ENCODE measurements at regions not wholly inside any gene's neighbourhood (a gene's known extent, or its start where the extent isn't known, plus 50 kb on each side); places are given as distances from the start of the nearest gene placed in this dataset.

GRCh38 chr11:123308077-123308476, 113.0 kb upstream of the CLMP start:
- Mint-ChIP-seq H3K36me3 (ENCODE audit: insufficient read depth) (no peaks in the 10 kb centered on the region), H3K27me3 (no peaks in the 10 kb centered on the region), H3K4me3 (no peak overlapping the region), H3K27ac (ENCODE audit: low read depth) (no peak overlapping the region), H3K9me3 (no peaks in the 10 kb centered on the region), H3K4me1 (peaks cover 8% of the 10 kb centered on the region)
- DNase-seq (ENCODE audit: low spot score in 2 of 2) (no peak), ATAC-seq (replicated peaks; ENCODE audit: extremely low read depth, poor library complexity, severe bottlenecking) (no peak)

GRCh38 chr11:123307276-123307675, 112.2 kb upstream of the CLMP start:
- Mint-ChIP-seq H3K27me3 (no peaks in the 10 kb centered on the region), H3K27ac (ENCODE audit: low read depth) (no peak overlapping the region), H3K4me3 (no peak overlapping the region), H3K4me1 (peaks cover 13% of the 10 kb centered on the region), H3K36me3 (ENCODE audit: insufficient read depth) (peaks cover 2% of the 10 kb centered on the region), H3K9me3 (no peaks in the 10 kb centered on the region)
- ATAC-seq (replicated peaks; ENCODE audit: extremely low read depth, poor library complexity, severe bottlenecking), result no peak
- DNase-seq (ENCODE audit: low spot score in 2 of 2), result no peak

- H3K4me3 Mint-ChIP-seq, result no peak overlapping the region
- peaks cover 13% of the 10 kb centered on the region for H3K4me1 Mint-ChIP-seq
- no peaks in the 10 kb centered on the region for H3K9me3 Mint-ChIP-seq
- H3K27me3 Mint-ChIP-seq, result no peaks in the 10 kb centered on the region
- no peak for DNase-seq (ENCODE audit: low spot score in 2 of 2)
- no peak for ATAC-seq (replicated peaks; ENCODE audit: extremely low read depth, poor library complexity, severe bottlenecking)
- H3K36me3 Mint-ChIP-seq (ENCODE audit: insufficient read depth), result peaks cover 2% of the 10 kb centered on the region
- H3K27ac Mint-ChIP-seq (ENCODE audit: low read depth), result no peak overlapping the region
These were observed 111.5 kb upstream of the CLMP start for GRCh38 chr11:123306531-123306930.

- peaks cover 13% of the 10 kb centered on the region for H3K4me1 Mint-ChIP-seq
These were observed 110.7 kb upstream of the CLMP start for GRCh38 chr11:123305601-123306375.

GRCh38 chr11:123304828-123305466, 109.9 kb upstream of the CLMP start:
- DNase-seq (ENCODE audit: low spot score in 2 of 2) (no peak), ATAC-seq (replicated peaks; ENCODE audit: extremely low read depth, poor library complexity, severe bottlenecking) (no peak)
- Mint-ChIP-seq H3K36me3 (ENCODE audit: insufficient read depth) (peaks cover 2% of the 10 kb centered on the region), H3K27ac (ENCODE audit: low read depth) (no peak overlapping the region), H3K4me1 (peaks cover 13% of the 10 kb centered on the region), H3K4me3 (no peak overlapping the region), H3K27me3 (no peaks in the 10 kb centered on the region), H3K9me3 (no peaks in the 10 kb centered on the region)

More at GRCh38 chr11:123305601-123306375, 110.7 kb upstream of the CLMP start:
- peaks cover 2% of the 10 kb centered on the region for H3K36me3 Mint-ChIP-seq (ENCODE audit: insufficient read depth)
- no peak overlapping the region for H3K4me3 Mint-ChIP-seq
- ATAC-seq (replicated peaks; ENCODE audit: extremely low read depth, poor library complexity, severe bottlenecking) (no peak), DNase-seq (ENCODE audit: low spot score in 2 of 2) (no peak)
- H3K27me3 Mint-ChIP-seq, result no peaks in the 10 kb centered on the region
- no peaks in the 10 kb centered on the region for H3K9me3 Mint-ChIP-seq
- no peak overlapping the region for H3K27ac Mint-ChIP-seq (ENCODE audit: low read depth)

- ATAC-seq (replicated peaks; ENCODE audit: extremely low read depth, poor library complexity, severe bottlenecking), result no peak
- Mint-ChIP-seq H3K27ac (ENCODE audit: low read depth) (no peak overlapping the region), H3K36me3 (ENCODE audit: insufficient read depth) (peaks cover 2% of the 10 kb centered on the region), H3K27me3 (no peaks in the 10 kb centered on the region), H3K9me3 (no peaks in the 10 kb centered on the region), H3K4me3 (no peak overlapping the region), H3K4me1 (peaks cover 13% of the 10 kb centered on the region)
- no peak for DNase-seq (ENCODE audit: low spot score in 2 of 2)
These were observed 108.9 kb upstream of the CLMP start for GRCh38 chr11:123303924-123304323.

GRCh38 chr11:123302751-123303195, 107.7 kb upstream of the CLMP start:
- no peaks in the 10 kb centered on the region for H3K27me3 Mint-ChIP-seq
- ATAC-seq (replicated peaks; ENCODE audit: extremely low read depth, poor library complexity, severe bottlenecking), result no peak
- H3K36me3 Mint-ChIP-seq (ENCODE audit: insufficient read depth), result peaks cover 2% of the 10 kb centered on the region
- H3K9me3 Mint-ChIP-seq, result no peaks in the 10 kb centered on the region
- H3K4me3 Mint-ChIP-seq, result peak overlapping the region; percentile 5
- H3K4me1 Mint-ChIP-seq, result peaks cover 13% of the 10 kb centered on the region
- peak overlapping the region; percentile 3 for H3K27ac Mint-ChIP-seq (ENCODE audit: low read depth)
- DNase-seq (ENCODE audit: low spot score in 2 of 2), result no peak

GRCh38 chr11:123301696-123302400, 106.8 kb upstream of the CLMP start:
- Mint-ChIP-seq H3K27ac (ENCODE audit: low read depth) (no peak overlapping the region), H3K4me3 (peak overlapping the region; percentile 5), H3K36me3 (ENCODE audit: insufficient read depth) (peaks cover 2% of the 10 kb centered on the region), H3K9me3 (no peaks in the 10 kb centered on the region), H3K27me3 (no peaks in the 10 kb centered on the region), H3K4me1 (peaks cover 13% of the 10 kb centered on the region)
- ATAC-seq (replicated peaks; ENCODE audit: extremely low read depth, poor library complexity, severe bottlenecking) (peak; percentile 75), DNase-seq (ENCODE audit: low spot score in 2 of 2) (peak; percentile 40 to 52)

- DNase-seq (ENCODE audit: low spot score in 2 of 2) (no peak), ATAC-seq (replicated peaks; ENCODE audit: extremely low read depth, poor library complexity, severe bottlenecking) (peak; percentile 64)
- H3K4me3 Mint-ChIP-seq, result peak overlapping the region; percentile 5
- no peaks in the 10 kb centered on the region for H3K27me3 Mint-ChIP-seq
- no peaks in the 10 kb centered on the region for H3K9me3 Mint-ChIP-seq
- H3K36me3 Mint-ChIP-seq (ENCODE audit: insufficient read depth), result peaks cover 2% of the 10 kb centered on the region
- peaks cover 13% of the 10 kb centered on the region for H3K4me1 Mint-ChIP-seq
- no peak overlapping the region for H3K27ac Mint-ChIP-seq (ENCODE audit: low read depth)
These were observed 106.1 kb upstream of the CLMP start for GRCh38 chr11:123301013-123301591.

- peaks cover 2% of the 10 kb centered on the region for H3K36me3 Mint-ChIP-seq (ENCODE audit: insufficient read depth)
- peaks cover 13% of the 10 kb centered on the region for H3K4me1 Mint-ChIP-seq
- H3K4me3 Mint-ChIP-seq, result no peak overlapping the region
- H3K27me3 Mint-ChIP-seq, result no peaks in the 10 kb centered on the region
- no peaks in the 10 kb centered on the region for H3K9me3 Mint-ChIP-seq
- ATAC-seq (replicated peaks; ENCODE audit: extremely low read depth, poor library complexity, severe bottlenecking) (no peak), DNase-seq (ENCODE audit: low spot score in 2 of 2) (no peak)
- H3K27ac Mint-ChIP-seq (ENCODE audit: low read depth), result no peak overlapping the region
These were observed 104.7 kb upstream of the CLMP start for GRCh38 chr11:123299721-123300120.

GRCh38 chr11:123298488-123299447, 103.7 kb upstream of the CLMP start:
- Mint-ChIP-seq H3K4me3 (no peak overlapping the region), H3K9me3 (no peaks in the 10 kb centered on the region), H3K36me3 (ENCODE audit: insufficient read depth) (peaks cover 3% of the 10 kb centered on the region), H3K4me1 (peaks cover 9% of the 10 kb centered on the region), H3K27ac (ENCODE audit: low read depth) (no peak overlapping the region), H3K27me3 (no peaks in the 10 kb centered on the region)
- ATAC-seq (replicated peaks; ENCODE audit: extremely low read depth, poor library complexity, severe bottlenecking) (no peak), DNase-seq (ENCODE audit: low spot score in 2 of 2) (no peak)

- Mint-ChIP-seq H3K36me3 (ENCODE audit: insufficient read depth) (peaks cover 1% of the 10 kb centered on the region), H3K27ac (ENCODE audit: low read depth) (no peak overlapping the region), H3K9me3 (no peaks in the 10 kb centered on the region), H3K4me1 (no peaks in the 10 kb centered on the region), H3K4me3 (no peak overlapping the region), H3K27me3 (peaks cover 13% of the 10 kb centered on the region)
- DNase-seq (ENCODE audit: low spot score in 2 of 2) (no peak), ATAC-seq (replicated peaks; ENCODE audit: extremely low read depth, poor library complexity, severe bottlenecking) (no peak)
These were observed 97.6 kb upstream of the CLMP start for GRCh38 chr11:123292647-123293046.
